HG02981 (cell line): ENCODE measurements at regions not wholly inside any gene's neighbourhood (a gene's known extent, or its start where the extent isn't known, plus 50 kb on each side); places are given as distances from the start of the nearest gene placed in this dataset.
"Not testable (repeated sequence)": the region's sequence is repeated elsewhere in the genome, so short reads cannot be mapped to it uniquely, and the experiment has no call there.

Experiments
- ATAC-seq: cut with Tn5 transposase; IDR thresholded peaks from one replicate; pipeline ENCODE4 v1.9.1; 2021; ENCODE audit warnings: mild to moderate bottlenecking, moderate library complexity; ENCODE audit not compliant: unreplicated experiment

GRCh38 chr2:61774351-61774750 is 79.5 kb downstream of the FAM161A start:
- ATAC-seq, result no peak

- no peak for ATAC-seq
Measured at GRCh38 chr2:61771904-61772845, 81.7 kb downstream of the FAM161A start.

- ATAC-seq, result no peak
Measured at GRCh38 chr2:61770746-61771145, 83.1 kb downstream of the FAM161A start.

GRCh38 chr2:61770298-61770697 is 83.6 kb downstream of the FAM161A start:
- no peak for ATAC-seq

- no peak for ATAC-seq
Measured at GRCh38 chr2:61769093-61769675, 84.7 kb downstream of the FAM161A start.

DNA sequence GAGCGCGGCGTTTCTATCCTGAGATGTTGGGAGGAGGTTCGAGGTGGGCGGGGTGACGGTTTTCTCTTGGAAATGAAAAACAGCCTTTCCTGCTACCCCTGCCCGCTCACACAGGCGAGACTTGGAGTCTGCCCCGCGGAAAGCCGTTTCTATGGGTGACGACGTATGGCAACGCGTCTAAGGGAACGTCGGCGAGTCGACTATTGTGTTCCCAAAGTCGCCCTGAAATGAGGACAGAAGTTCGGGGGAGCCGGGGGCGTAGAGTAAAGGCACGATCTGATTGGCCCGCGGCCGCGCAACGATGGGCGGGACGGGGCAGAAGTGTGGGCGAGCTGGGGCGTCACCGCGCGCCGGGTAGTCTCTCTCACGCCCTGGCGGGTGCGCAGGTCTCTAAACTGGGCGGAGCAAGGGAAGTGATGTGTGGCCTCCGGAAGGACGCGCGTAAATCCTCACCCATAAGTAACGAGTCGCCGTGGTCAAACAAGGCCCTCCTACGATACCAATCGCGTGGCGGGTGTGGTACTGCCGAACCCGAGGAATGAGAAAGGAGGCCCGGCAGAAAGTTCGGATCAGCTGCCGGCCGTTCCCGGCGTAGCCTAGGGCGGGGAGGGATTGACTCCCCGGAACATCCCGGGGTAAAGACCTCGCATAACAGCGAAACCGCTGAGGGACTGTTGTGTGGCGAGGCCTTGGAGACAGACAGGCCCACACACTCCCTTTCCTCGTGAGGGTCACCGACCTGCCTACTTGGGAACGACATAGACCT is 89.6 kb downstream of the FAM161A start:
- peak; percentile 97 for ATAC-seq

- ATAC-seq, result peak; percentile 10
Measured at GRCh38 chr2:61763605-61764034, 90.2 kb downstream of the FAM161A start.

DNA sequence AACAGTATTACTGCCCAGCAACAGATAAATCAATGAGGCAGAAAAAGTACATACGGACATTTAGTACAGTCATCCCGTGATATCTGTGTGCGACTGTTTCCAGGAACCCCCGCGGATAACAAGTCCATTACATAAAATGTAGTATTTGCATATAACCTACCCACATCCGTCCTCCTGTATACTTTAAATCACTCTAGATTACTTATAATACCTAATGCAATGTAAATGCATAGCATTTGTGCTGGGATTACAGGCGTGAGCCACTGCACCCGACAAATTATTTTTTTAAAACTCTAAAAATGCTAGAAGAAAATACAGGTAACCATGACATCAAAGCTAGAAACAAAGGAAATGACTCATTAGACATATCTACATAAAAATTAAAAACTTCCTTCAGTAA is 91.6 kb downstream of the FAM161A start:
- no peak for ATAC-seq

DNA sequence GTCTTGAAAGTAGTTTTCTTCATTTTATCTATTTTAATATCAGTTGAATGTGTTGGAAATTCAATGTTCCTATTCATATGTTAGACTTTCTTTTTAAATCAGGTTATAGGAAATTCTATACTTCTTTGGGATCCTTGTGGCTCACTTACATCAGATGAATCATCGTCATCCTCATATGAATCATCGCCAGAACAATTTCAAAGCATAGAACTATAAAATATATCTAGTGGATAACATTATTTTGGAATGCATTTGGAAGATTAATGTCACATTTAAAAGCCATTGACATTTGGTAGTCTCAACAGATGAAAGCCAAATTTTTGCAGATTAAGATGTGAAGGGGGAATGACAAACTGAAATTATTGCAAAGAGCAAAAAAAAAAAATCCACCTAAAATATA is 94.1 kb downstream of the FAM161A start:
- ATAC-seq, result no peak

- no peak for ATAC-seq
Measured at GRCh38 chr2:61759005-61759404, 94.9 kb downstream of the FAM161A start.

GRCh38 chr2:61758159-61758558 is 95.7 kb downstream of the FAM161A start:
- no peak for ATAC-seq

GRCh38 chr2:61753512-61753911 is 100.3 kb downstream of the FAM161A start:
- no peak for ATAC-seq

- no peak for ATAC-seq
Measured at GRCh38 chr2:61750624-61751023, 103.2 kb downstream of the FAM161A start.

DNA sequence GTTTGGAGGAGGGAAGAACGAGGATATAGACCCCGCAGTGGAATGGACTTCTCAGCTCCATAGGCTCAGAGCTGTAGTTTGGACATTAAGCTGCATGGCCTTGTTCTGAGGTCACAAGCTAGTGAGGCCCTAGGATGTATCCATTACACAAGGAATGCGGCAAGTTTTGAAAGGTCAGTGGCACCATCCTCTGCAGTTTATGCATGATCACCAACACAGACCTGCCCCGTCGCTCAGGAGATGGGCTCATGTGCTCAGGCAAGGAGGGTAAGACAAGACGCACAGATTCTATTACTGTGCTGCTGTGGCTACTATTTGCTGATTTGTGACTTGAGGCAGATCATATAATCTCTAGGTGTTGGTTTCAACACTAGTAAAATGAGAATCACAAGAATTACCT is 110.9 kb downstream of the FAM161A start:
- ATAC-seq, result no peak

GRCh38 chr2:61737841-61738240 is 116.0 kb downstream of the FAM161A start:
- ATAC-seq, result no peak

GRCh38 chr2:61736953-61737352 is 116.9 kb downstream of the FAM161A start:
- ATAC-seq, result no peak

GRCh38 chr2:61733563-61733962 is 120.3 kb downstream of the FAM161A start:
- no peak for ATAC-seq

DNA sequence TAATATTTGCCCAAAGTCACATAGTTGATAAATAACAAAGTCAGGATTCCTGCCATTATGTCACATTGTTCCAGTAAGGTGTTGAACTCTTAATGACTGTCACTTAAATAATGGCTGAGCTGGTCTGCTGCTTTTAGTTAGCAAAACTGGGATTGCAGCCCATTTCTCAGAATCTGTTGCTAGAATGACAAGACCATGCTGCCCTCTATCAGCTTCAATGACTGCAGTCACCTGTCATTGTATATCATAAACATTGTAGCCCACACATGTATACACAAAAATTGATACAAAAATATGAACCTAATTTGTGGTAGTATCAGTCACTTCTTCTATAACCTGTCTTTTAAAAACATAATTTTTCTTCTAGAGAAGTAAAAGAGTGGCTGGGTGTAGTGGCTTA is 121.1 kb downstream of the FAM161A start:
- ATAC-seq, result no peak

GRCh38 chr2:61727746-61728145 is 126.1 kb downstream of the FAM161A start:
- ATAC-seq, result no peak

DNA sequence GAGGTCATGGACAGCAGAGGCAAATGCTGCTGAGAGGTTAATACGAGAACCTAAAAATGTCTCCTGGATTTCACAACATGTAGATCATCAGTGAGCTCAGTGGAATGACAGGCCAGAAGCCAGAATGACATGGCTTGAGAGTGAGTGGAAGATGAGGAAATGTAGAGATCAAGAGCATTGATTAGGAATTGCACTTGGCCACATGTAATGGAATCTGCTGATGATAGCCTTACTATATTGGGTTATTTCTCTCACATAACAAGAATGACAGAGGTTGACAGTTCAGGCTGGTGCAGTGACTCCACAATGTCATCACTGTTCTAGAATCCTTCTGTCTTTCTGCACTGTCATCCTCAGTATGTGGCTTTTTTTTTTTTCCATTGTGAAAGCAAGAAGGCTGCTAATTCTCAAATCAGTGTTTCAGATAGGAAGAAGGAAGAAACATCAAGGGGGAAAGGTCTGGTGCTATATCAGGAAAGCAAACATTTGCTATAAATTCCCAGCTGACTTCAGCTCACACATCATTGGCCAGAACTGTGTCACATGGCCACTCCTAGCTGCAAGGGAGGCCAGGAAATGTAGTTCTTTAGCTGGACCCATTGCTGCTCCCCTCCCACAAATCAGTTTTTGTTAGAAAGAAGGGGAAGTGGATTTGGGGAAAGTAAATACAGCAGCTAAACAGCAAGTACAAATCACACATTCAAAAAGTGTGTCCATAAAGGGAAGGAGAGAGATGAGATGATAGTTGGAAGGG is 127.2 kb downstream of the FAM161A start:
- no peak for ATAC-seq

GRCh38 chr2:61723364-61723763 is 130.5 kb downstream of the FAM161A start:
- not testable (repeated sequence) for ATAC-seq
